H1 (cell line): ENCODE measurements at regions not wholly inside any gene's neighbourhood (a gene's known extent, or its start where the extent isn't known, plus 50 kb on each side); places are given as distances from the start of the nearest gene placed in this dataset.

ENCODE experiments used
- CTCF ChIA-PET: fragments of 300-600 bp; sonication (Branson Sonifier 250); formaldehyde crosslinking; loops from one replicate; lab custom pipeline; 2021; ENCODE audit not compliant: partially characterized antibody; lab: Charles Lee
- POLR2A ChIA-PET: fragments of 300-600 bp; sonication (Branson Sonifier 250); formaldehyde crosslinking; loops from one replicate; lab custom pipeline; 2021; ENCODE audit warnings: inconsistent platforms; ENCODE audit not compliant: partially characterized antibody; lab: Charles Lee
- DNase-seq, 2 experiments: peaks; one replicate each; pipeline versions ENCODE4 v3.0.0 to v3.0.0-alpha.2; 2010 to 2022; ENCODE audit warnings: low spot score in 2 of 2, low read depth in 1 of 2, mixed read lengths in 1 of 2
- FAIRE-seq: peaks from 2 replicates; lab custom pipeline; 2011; peaks lifted over from hg19 to GRCh38; lab: Jason Lieb, UNC
- H2AFZ ChIP-seq: 2 replicates; pipeline ENCODE4 v1.8.1; 2012; ENCODE audit warnings: low read length, inconsistent platforms
- H2AK5ac ChIP-seq: 2 replicates; pipeline ENCODE4 v1.6.1; 2013; ENCODE audit warnings: low read depth, low read length
- H2BK120ac ChIP-seq: replicated peaks from 2 replicates; pipeline ENCODE3; 2013; ENCODE audit warnings: low read depth, low read length, inconsistent platforms
- H2BK12ac ChIP-seq: 2 replicates; pipeline ENCODE4 v1.6.1; 2013; ENCODE audit warnings: low read depth, low read length
- H2BK15ac ChIP-seq: 2 replicates; pipeline ENCODE4 v1.6.1; 2013; ENCODE audit warnings: low read length
- H2BK20ac ChIP-seq: 2 replicates; pipeline ENCODE4 v1.6.1; 2013; ENCODE audit warnings: low read length
- H2BK5ac ChIP-seq: 2 replicates; pipeline ENCODE4 v1.6.1; 2013; ENCODE audit warnings: low read depth, low read length
- H3K14ac ChIP-seq: 2 replicates; pipeline ENCODE4 v1.6.1; 2013; ENCODE audit warnings: inconsistent platforms; ENCODE audit not compliant: insufficient read length
- H3K18ac ChIP-seq: 2 replicates; pipeline ENCODE4 v1.6.1; 2013; ENCODE audit warnings: low read length; ENCODE audit errors: extremely low read depth
- H3K23ac ChIP-seq: 2 replicates; pipeline ENCODE4 v1.6.1; 2013; ENCODE audit warnings: inconsistent platforms; ENCODE audit not compliant: insufficient read length
- H3K23me2 ChIP-seq: 2 replicates; pipeline ENCODE4 v1.6.1; 2013; ENCODE audit warnings: low read depth, low read length
- H3K27ac ChIP-seq: 2 replicates; pipeline ENCODE4 v1.6.1; 2011; ENCODE audit warnings: low read depth, low read length, inconsistent platforms
- H3K27me3 ChIP-seq, 4 experiments: replicated peaks in 1 of 4; 1 replicate in 1 of 4; 2 replicates in 3 of 4; pipeline versions ENCODE4 v1.6.1 to v1.8.1; 2011 to 2013; ENCODE audit warnings: low read length in 3 of 4, mild to moderate bottlenecking in 3 of 4, inconsistent platforms in 2 of 4, mixed read lengths in 2 of 4, moderate library complexity in 1 of 4; ENCODE audit not compliant: control insufficient read depth in 3 of 4, insufficient read depth in 3 of 4; ENCODE audit errors: extremely low read depth in 1 of 4
- H3K36me3 ChIP-seq, 4 experiments: 2 replicates each; pipeline versions ENCODE4 v1.6.1 to v1.8.1; 2011 to 2013; ENCODE audit warnings: mild to moderate bottlenecking in 4 of 4, low read length in 3 of 4, moderate library complexity in 2 of 4, control low read depth in 1 of 4, inconsistent platforms in 1 of 4; ENCODE audit not compliant: insufficient read depth in 4 of 4, control insufficient read depth in 2 of 4
- H3K4ac ChIP-seq: replicated peaks from 2 replicates; pipeline ENCODE3; 2013; ENCODE audit warnings: low read length, low read depth, mixed read lengths, inconsistent platforms; ENCODE audit not compliant: insufficient read length
- H3K4me1 ChIP-seq, 4 experiments: replicated peaks in 1 of 4; 1 replicate in 1 of 4; 2 replicates in 3 of 4; pipeline versions ENCODE4 v1.6.1 to v1.8.1; 2011 to 2013; ENCODE audit warnings: low read length in 3 of 4, inconsistent platforms in 2 of 4, mixed read lengths in 1 of 4; ENCODE audit not compliant: insufficient read depth in 4 of 4, control insufficient read depth in 3 of 4
- H3K4me2 ChIP-seq, 2 experiments: 2 replicates each; pipeline versions ENCODE4 v1.6.1 to v1.8.1; 2011 to 2013; ENCODE audit warnings: low read depth in 2 of 2, low read length in 2 of 2, control low read depth in 1 of 2, inconsistent platforms in 1 of 2, mild to moderate bottlenecking in 1 of 2; ENCODE audit not compliant: insufficient read depth in 1 of 2
- H3K4me3 ChIP-seq, 4 experiments: fragments of 200-600, 300-600 bp in 1 of 4; sonication (generic), shearing (Covaris generic), sonication (Bioruptor Twin) in 1 of 4; 2 replicates each; pipeline versions ENCODE4 v1.5.1 to v1.8.1; 2011 to 2016; ENCODE audit warnings: low read length in 4 of 4, low read depth in 3 of 4, control low read depth in 2 of 4, inconsistent platforms in 2 of 4, mild to moderate bottlenecking in 2 of 4, mixed read lengths in 1 of 4, moderate library complexity in 1 of 4; ENCODE audit not compliant: insufficient read depth in 2 of 4; ENCODE audit errors: extremely low read depth in 1 of 4
- H3K56ac ChIP-seq: replicated peaks from 2 replicates; pipeline ENCODE3; 2013; ENCODE audit warnings: low read depth, mild to moderate bottlenecking, mixed read lengths, low read length, inconsistent platforms; ENCODE audit not compliant: insufficient read length
- H3K79me1 ChIP-seq: 2 replicates; pipeline ENCODE4 v1.6.1; 2013; ENCODE audit warnings: low read depth, low read length, control low read depth
- H3K79me2 ChIP-seq, 2 experiments: 2 replicates each; pipeline versions ENCODE4 v1.6.1 to v1.8.1; 2012 to 2013; ENCODE audit warnings: low read length in 2 of 2, mild to moderate bottlenecking in 2 of 2, inconsistent platforms in 1 of 2; ENCODE audit not compliant: insufficient read depth in 2 of 2, control insufficient read depth in 1 of 2
- H3K9ac ChIP-seq, 4 experiments: replicated peaks in 1 of 4; 1 replicate in 1 of 4; 2 replicates in 3 of 4; pipeline versions ENCODE4 v1.6.1 to v1.8.1; 2011 to 2013; ENCODE audit warnings: low read depth in 3 of 4, low read length in 3 of 4, control low read depth in 2 of 4, mild to moderate bottlenecking in 2 of 4, moderate library complexity in 2 of 4, inconsistent platforms in 1 of 4; ENCODE audit errors: extremely low read depth in 1 of 4
- H3K9me3 ChIP-seq, 2 experiments: 2 replicates each; pipeline versions ENCODE4 v1.6.1 to v1.8.1; 2012 to 2013; ENCODE audit warnings: mild to moderate bottlenecking in 2 of 2, moderate library complexity in 2 of 2, control low read depth in 1 of 2, inconsistent platforms in 1 of 2, low read depth in 1 of 2, low read length in 1 of 2, mixed read lengths in 1 of 2; ENCODE audit not compliant: insufficient read depth in 2 of 2
- H4K20me1 ChIP-seq, 2 experiments: replicated peaks in 1 of 2; 2 replicates each; pipeline versions ENCODE3 to v1.8.1; 2011 to 2013; ENCODE audit warnings: inconsistent platforms in 2 of 2, low read length in 2 of 2, mild to moderate bottlenecking in 1 of 2; ENCODE audit not compliant: insufficient read depth in 2 of 2, control insufficient read depth in 1 of 2
- H4K5ac ChIP-seq: 2 replicates; pipeline ENCODE4 v1.6.1; 2013; ENCODE audit warnings: low read length, low read depth, mixed read lengths, inconsistent platforms; ENCODE audit not compliant: insufficient read length
- H4K8ac ChIP-seq: 2 replicates; pipeline ENCODE4 v1.8.0; 2013; ENCODE audit warnings: mild to moderate bottlenecking, moderate library complexity, low read length, inconsistent platforms; ENCODE audit not compliant: insufficient read depth; ENCODE audit errors: extremely low read depth
- H4K91ac ChIP-seq: replicated peaks from 2 replicates; pipeline ENCODE3; 2013; ENCODE audit warnings: low read length, mixed read lengths, inconsistent platforms; ENCODE audit not compliant: insufficient read length
- CHD2 ChIP-seq: IDR thresholded peaks from 2 replicates; pipeline ENCODE4 v1.6.1; 2012; ENCODE audit warnings: low read length, improper control_type of control experiment
- CREB1 ChIP-seq: IDR thresholded peaks from 2 replicates; pipeline ENCODE4 v1.6.1; 2012; ENCODE audit warnings: inconsistent platforms
- JUND ChIP-seq: IDR thresholded peaks from 2 replicates; pipeline ENCODE4 v1.6.1; 2011; ENCODE audit warnings: mild to moderate bottlenecking, improper control_type of control experiment, low read length
- KDM4A ChIP-seq: IDR thresholded peaks from one replicate; pipeline ENCODE4 v1.7.1; 2012; ENCODE audit warnings: low read depth, mild to moderate bottlenecking, moderate library complexity, low read length, inconsistent platforms; ENCODE audit not compliant: severe bottlenecking
- RBBP5 ChIP-seq: IDR thresholded peaks from 2 replicates; pipeline ENCODE4 v1.7.1; 2012; ENCODE audit warnings: low read depth, mild to moderate bottlenecking, inconsistent platforms, low read length, moderate library complexity, borderline replicate concordance
- SP2 ChIP-seq: IDR thresholded peaks from 2 replicates; pipeline ENCODE4 v1.6.1; 2012; ENCODE audit warnings: mild to moderate bottlenecking, low read length, inconsistent platforms
- TAF1 ChIP-seq: IDR thresholded peaks from 2 replicates; pipeline ENCODE4 v1.6.1; 2011; ENCODE audit warnings: mild to moderate bottlenecking, low read depth, low read length
- WGBS, 2 experiments: shearing (Covaris generic) in 1 of 2; methylation state at CpG; one replicate each; pipeline versions ENCODE4 v1.1.6 to v1.1.7; 2013 to 2015; ENCODE audit warnings: low lambda C conversion rate in 2 of 2, mixed read lengths in 2 of 2, inconsistent platforms in 1 of 2, low coverage in 1 of 2, missing lambda C conversion rate in 1 of 2; ENCODE audit not compliant: insufficient replicate concordance in 2 of 2, insufficient coverage in 1 of 2, insufficient read length in 1 of 2; ENCODE audit errors: extremely low coverage in 1 of 2, missing lambda C conversion rate in 1 of 2; 5-methylcytosine and 5-hydroxymethylcytosine counted together
- TF ChIP-seq, protein P1 (sequence below): IDR thresholded peaks from 2 replicates; pipeline ENCODE4 v1.6.1; 2012; ENCODE audit warnings: inconsistent platforms

DNA sequence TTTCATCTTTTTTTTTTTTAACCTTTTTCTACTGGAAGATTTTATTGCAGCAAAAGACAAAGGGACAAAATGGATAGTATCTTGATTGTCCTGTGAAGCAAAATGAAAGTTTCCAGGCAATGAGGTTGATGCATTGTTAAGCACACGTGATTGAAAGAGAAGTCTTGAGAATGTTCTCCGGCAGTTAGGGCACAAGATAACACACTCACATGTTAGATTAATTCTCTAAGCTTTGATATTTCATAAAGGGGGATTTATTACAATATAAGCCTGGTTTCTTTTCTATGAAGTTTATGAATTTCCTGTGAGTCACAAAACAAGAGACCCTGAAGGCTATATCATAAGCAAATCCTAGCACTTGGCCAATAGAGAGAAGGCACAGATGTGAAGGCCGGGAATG, 93.4 kb upstream of the ARMC3 start:
- no peak overlapping the region for H3K18ac ChIP-seq
- no peak overlapping the region for H3K4me2 ChIP-seq
- no peak overlapping the region for H2BK20ac ChIP-seq
- no peaks in the 10 kb centered on the region for H3K27me3 ChIP-seq
- H2BK15ac ChIP-seq: no peak overlapping the region
- H3K79me2 ChIP-seq: no peaks in the 10 kb centered on the region
- ChIA-PET CTCF (no interaction called here), POLR2A (no interaction called here)
- H4K20me1 ChIP-seq: no peaks in the 10 kb centered on the region
- 81% methylated on average over 3 of the region's 3 CpGs; no CpG with 5 or more reads in 1 of the 2 experiments for WGBS, 2 experiments
- H2AK5ac ChIP-seq: no peak overlapping the region
- H3K36me3 ChIP-seq: no peaks in the 10 kb centered on the region
- no peak overlapping the region for H4K5ac ChIP-seq
- H3K4ac ChIP-seq: no peak overlapping the region
- H3K4me1 ChIP-seq: no peaks in the 10 kb centered on the region; a peak in 1 of 7 replicates
- H4K91ac ChIP-seq: no peak overlapping the region
- no peaks in the 10 kb centered on the region for H3K23me2 ChIP-seq
- no peak overlapping the region for H3K27ac ChIP-seq
- H2BK5ac ChIP-seq: no peak overlapping the region
- no peak overlapping the region for H3K56ac ChIP-seq
- no peak overlapping the region for H3K23ac ChIP-seq
- H3K79me1 ChIP-seq: no peaks in the 10 kb centered on the region
- H3K4me3 ChIP-seq: no peak overlapping the region
- H2BK120ac ChIP-seq: no peak overlapping the region
- no peak for TF ChIP-seq KDM4A
- TF ChIP-seq CHD2: no peak
- TF ChIP-seq RBBP5: no peak
- TF ChIP-seq, protein P1, sequence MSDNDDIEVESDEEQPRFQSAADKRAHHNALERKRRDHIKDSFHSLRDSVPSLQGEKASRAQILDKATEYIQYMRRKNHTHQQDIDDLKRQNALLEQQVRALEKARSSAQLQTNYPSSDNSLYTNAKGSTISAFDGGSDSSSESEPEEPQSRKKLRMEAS: no peak
- no peak for TF ChIP-seq TAF1
- no peak for TF ChIP-seq JUND
- no peak for TF ChIP-seq SP2
- TF ChIP-seq CREB1: no peak
- no peak overlapping the region for H2BK12ac ChIP-seq
- no peak overlapping the region for H3K14ac ChIP-seq
- no peak overlapping the region for H4K8ac ChIP-seq
- H2AFZ ChIP-seq: no peak overlapping the region
- no peak overlapping the region for H3K9ac ChIP-seq
- DNase-seq: no peak
- no peaks in the 10 kb centered on the region for H3K9me3 ChIP-seq
- FAIRE-seq: no peak
